ENCODE measurements at regions not wholly inside any gene's neighbourhood (a gene's known extent, or its start where the extent isn't known, plus 50 kb on each side); places are given as distances from the start of the nearest gene placed in this dataset.

DNA sequence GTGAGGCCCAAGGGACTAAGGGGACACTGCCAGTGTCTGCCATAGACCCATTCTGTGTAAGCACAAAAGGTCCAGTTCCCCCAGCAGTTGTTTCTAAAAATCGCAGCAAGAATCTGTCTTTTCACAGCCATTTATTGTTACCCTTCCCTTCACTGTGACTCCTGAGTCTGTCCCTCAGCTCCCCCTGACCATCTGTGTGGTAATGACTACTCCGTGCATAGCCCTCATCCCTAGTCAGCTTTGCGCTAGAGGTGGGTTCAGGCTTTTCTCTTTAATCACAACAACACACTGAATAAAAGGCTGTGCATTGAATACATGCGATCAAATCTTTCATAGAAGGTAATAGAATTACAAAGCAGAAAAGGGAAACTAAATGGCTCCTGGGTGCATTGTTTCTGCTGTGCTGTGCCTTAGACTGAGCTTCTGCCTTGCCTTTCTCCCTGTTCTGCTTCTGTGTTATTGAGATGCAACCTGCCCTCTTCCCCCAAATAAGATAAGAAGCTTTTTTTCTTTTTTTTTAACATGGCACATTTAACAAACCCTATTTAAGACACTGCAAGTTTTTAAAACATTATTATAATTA, 836.0 kb upstream of the CDH2 start:
- no peak overlapping the region for H2BK120ac ChIP-seq (replicated peaks; ENCODE audit: low read depth, low read length)
- H3K4me1 ChIP-seq (replicated peaks in 1 of 4; ENCODE audit: control insufficient read depth in 3 of 4, insufficient read depth in 4 of 4, low read length in 3 of 4) = peaks cover 0 to 2% (median under 1%) of the 10 kb centered on the region in 4 experiments; a peak in 2 of 7 replicates
- FAIRE-seq = no peak
- H3K56ac ChIP-seq (replicated peaks; ENCODE audit: insufficient read length, low read depth, low read length) = no peak overlapping the region
- no peak overlapping the region for H2AK5ac ChIP-seq (ENCODE audit: low read depth, low read length)
- H3K14ac ChIP-seq (ENCODE audit: insufficient read length) = no peak overlapping the region
- H2BK5ac ChIP-seq (ENCODE audit: low read depth, low read length) = no peak overlapping the region
- no peak overlapping the region for H3K4me3 ChIP-seq (ENCODE audit: extremely low read depth in 1 of 4, insufficient read depth in 2 of 4, low read depth in 3 of 4, low read length in 4 of 4)
- peak overlapping the region; percentile 72; the same call in 1 of the 2 replicates for H2AFZ ChIP-seq (ENCODE audit: low read length)
- no peak overlapping the region for H2BK20ac ChIP-seq (ENCODE audit: low read length)
- no peaks in the 10 kb centered on the region for H3K79me2 ChIP-seq (ENCODE audit: control insufficient read depth in 1 of 2, insufficient read depth in 2 of 2, low read length in 2 of 2)
- H4K5ac ChIP-seq (ENCODE audit: insufficient read length, low read depth, low read length) = no peak overlapping the region
- no peak overlapping the region for H3K9ac ChIP-seq (replicated peaks in 1 of 4; ENCODE audit: extremely low read depth in 1 of 4, low read depth in 3 of 4, low read length in 3 of 4)
- no peak overlapping the region for H3K27ac ChIP-seq (ENCODE audit: low read depth, low read length)
- no peaks in the 10 kb centered on the region for H3K79me1 ChIP-seq (ENCODE audit: low read depth, low read length)
- no peak overlapping the region for H3K4ac ChIP-seq (replicated peaks; ENCODE audit: insufficient read length, low read depth, low read length)
- no peak overlapping the region for H3K23ac ChIP-seq (ENCODE audit: insufficient read length)
- no peaks in the 10 kb centered on the region for H3K27me3 ChIP-seq (replicated peaks in 1 of 4; ENCODE audit: control insufficient read depth in 3 of 4, extremely low read depth in 1 of 4, insufficient read depth in 3 of 4, low read length in 3 of 4)
- H3K18ac ChIP-seq (ENCODE audit: extremely low read depth, low read length) = no peak overlapping the region
- H4K20me1 ChIP-seq (replicated peaks in 1 of 2; ENCODE audit: control insufficient read depth in 1 of 2, insufficient read depth in 2 of 2, low read length in 2 of 2) = no peaks in the 10 kb centered on the region
- H3K4me2 ChIP-seq (ENCODE audit: insufficient read depth in 1 of 2, low read depth in 2 of 2, low read length in 2 of 2) = no peak overlapping the region
- TF ChIP-seq SIRT6 (IDR thresholded peaks at IDR 0.05; ENCODE audit: low read length) (no peak), SP2 (IDR thresholded peaks at IDR 0.05; ENCODE audit: low read length) (no peak), ATF2 (IDR thresholded peaks at IDR 0.05; ENCODE audit: low read length) (no peak), ZNF274 (IDR thresholded peaks at IDR 0.05; ENCODE audit: borderline replicate concordance, extremely low read depth, low read length) (no peak), SUZ12 (IDR thresholded peaks at IDR 0.05; ENCODE audit: low read length) (no peak), NANOG (IDR thresholded peaks at IDR 0.05; ENCODE audit: insufficient read depth, low read depth, low read length, poor library complexity, severe bottlenecking) (no peak), CEBPB (IDR thresholded peaks at IDR 0.05; ENCODE audit: low read depth, low read length) (no peak), RXRA (IDR thresholded peaks at IDR 0.05; ENCODE audit: insufficient read depth, low read depth, low read length) (no peak), MAX (IDR thresholded peaks at IDR 0.05) (no peak)
- no peak overlapping the region for H4K91ac ChIP-seq (replicated peaks; ENCODE audit: insufficient read length, low read length)
- CTCF ChIA-PET (ENCODE audit: partially characterized antibody) = no interaction called here
- H3K9me3 ChIP-seq (ENCODE audit: insufficient read depth in 2 of 2, low read depth in 1 of 2, low read length in 1 of 2) = peaks cover 0 to 2% of the 10 kb centered on the region in 2 experiments; a peak in 1 of 4 replicates
- H3K23me2 ChIP-seq (ENCODE audit: low read depth, low read length) = no peaks in the 10 kb centered on the region
- H3K36me3 ChIP-seq (ENCODE audit: control insufficient read depth in 2 of 4, insufficient read depth in 4 of 4, low read length in 3 of 4) = no peaks in the 10 kb centered on the region
- DNase-seq (ENCODE audit: low read depth in 1 of 2, low spot score in 2 of 2) = no peak
- H4K8ac ChIP-seq (ENCODE audit: extremely low read depth, insufficient read depth, low read length) = no peak overlapping the region
- POLR2A ChIA-PET (ENCODE audit: partially characterized antibody) = no interaction called here
- H2BK15ac ChIP-seq (ENCODE audit: low read length) = no peak overlapping the region
- 90% methylated on average over 4 of the region's 4 CpGs; no CpG with 5 or more reads in 1 of the 2 experiments for WGBS, 2 experiments (ENCODE audit: extremely low coverage in 1 of 2, insufficient coverage in 1 of 2, insufficient read length in 1 of 2, insufficient replicate concordance in 2 of 2, low coverage in 1 of 2, low lambda C conversion rate in 2 of 2, missing lambda C conversion rate in 1 of 2)
- H2BK12ac ChIP-seq (ENCODE audit: low read depth, low read length) = no peak overlapping the region
